Stomach (tissue), 4 donors: ENCODE measurements at regions not wholly inside any gene's neighbourhood (a gene's known extent, or its start where the extent isn't known, plus 50 kb on each side); places are given as distances from the start of the nearest gene placed in this dataset.

ENCODE experiments used
- POLR2A ChIP-seq, 4 donors: fragments of 450-650 bp; IDR thresholded peaks; one replicate each; pipeline ENCODE4 v1.6.1; 2016; ENCODE audit warnings: antibody characterized with exemption in 4 of 4, control low read depth in 2 of 4, mild to moderate bottlenecking in 1 of 4, moderate library complexity in 1 of 4
- TF ChIP-seq, protein P1 (sequence below), 7 experiments: fragments of 450-650 bp in 4 of 7; fragments of 200-600 bp in 3 of 7; sonication (generic) in 3 of 7; IDR thresholded peaks; one replicate each; pipeline ENCODE4 v1.5.1; 2016 to 2019; ENCODE audit warnings: antibody characterized with exemption in 7 of 7, control low read depth in 2 of 7, mild to moderate bottlenecking in 1 of 7

DNA sequence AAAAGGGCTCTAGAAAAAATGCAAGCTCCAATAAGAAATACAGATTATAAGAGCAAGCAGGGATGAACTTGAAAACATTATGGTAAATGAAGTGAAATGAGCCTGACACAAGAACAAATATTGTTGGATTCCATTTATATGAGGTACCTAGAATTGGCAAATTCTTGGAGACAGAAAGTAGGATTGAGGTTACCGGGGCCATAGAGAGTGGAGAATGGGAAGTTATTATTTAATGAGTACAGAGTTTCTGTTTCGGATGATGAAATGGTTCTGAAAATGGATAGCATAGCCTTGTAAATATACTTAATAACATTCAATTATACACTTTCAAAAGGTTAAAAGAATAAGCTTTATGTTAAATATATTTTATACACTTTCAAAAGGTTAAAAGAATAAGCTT lies 75.6 kb upstream of the SLC12A2 start:
- TF ChIP-seq POLR2A (IDR thresholded peaks at IDR 0.05), result no peak
- TF ChIP-seq, protein P1, sequence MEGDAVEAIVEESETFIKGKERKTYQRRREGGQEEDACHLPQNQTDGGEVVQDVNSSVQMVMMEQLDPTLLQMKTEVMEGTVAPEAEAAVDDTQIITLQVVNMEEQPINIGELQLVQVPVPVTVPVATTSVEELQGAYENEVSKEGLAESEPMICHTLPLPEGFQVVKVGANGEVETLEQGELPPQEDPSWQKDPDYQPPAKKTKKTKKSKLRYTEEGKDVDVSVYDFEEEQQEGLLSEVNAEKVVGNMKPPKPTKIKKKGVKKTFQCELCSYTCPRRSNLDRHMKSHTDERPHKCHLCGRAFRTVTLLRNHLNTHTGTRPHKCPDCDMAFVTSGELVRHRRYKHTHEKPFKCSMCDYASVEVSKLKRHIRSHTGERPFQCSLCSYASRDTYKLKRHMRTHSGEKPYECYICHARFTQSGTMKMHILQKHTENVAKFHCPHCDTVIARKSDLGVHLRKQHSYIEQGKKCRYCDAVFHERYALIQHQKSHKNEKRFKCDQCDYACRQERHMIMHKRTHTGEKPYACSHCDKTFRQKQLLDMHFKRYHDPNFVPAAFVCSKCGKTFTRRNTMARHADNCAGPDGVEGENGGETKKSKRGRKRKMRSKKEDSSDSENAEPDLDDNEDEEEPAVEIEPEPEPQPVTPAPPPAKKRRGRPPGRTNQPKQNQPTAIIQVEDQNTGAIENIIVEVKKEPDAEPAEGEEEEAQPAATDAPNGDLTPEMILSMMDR (IDR thresholded peaks at IDR 0.05), result no peak
